ENCODE measurements at regions not wholly inside any gene's neighbourhood (a gene's known extent, or its start where the extent isn't known, plus 50 kb on each side); places are given as distances from the start of the nearest gene placed in this dataset.
"Not testable (repeated sequence)": the region's sequence is repeated elsewhere in the genome, so short reads cannot be mapped to it uniquely, and the experiment has no call there.

- TF ChIP-seq, protein P1, sequence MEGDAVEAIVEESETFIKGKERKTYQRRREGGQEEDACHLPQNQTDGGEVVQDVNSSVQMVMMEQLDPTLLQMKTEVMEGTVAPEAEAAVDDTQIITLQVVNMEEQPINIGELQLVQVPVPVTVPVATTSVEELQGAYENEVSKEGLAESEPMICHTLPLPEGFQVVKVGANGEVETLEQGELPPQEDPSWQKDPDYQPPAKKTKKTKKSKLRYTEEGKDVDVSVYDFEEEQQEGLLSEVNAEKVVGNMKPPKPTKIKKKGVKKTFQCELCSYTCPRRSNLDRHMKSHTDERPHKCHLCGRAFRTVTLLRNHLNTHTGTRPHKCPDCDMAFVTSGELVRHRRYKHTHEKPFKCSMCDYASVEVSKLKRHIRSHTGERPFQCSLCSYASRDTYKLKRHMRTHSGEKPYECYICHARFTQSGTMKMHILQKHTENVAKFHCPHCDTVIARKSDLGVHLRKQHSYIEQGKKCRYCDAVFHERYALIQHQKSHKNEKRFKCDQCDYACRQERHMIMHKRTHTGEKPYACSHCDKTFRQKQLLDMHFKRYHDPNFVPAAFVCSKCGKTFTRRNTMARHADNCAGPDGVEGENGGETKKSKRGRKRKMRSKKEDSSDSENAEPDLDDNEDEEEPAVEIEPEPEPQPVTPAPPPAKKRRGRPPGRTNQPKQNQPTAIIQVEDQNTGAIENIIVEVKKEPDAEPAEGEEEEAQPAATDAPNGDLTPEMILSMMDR (IDR thresholded peaks at IDR 0.05), result not testable (repeated sequence)
- not testable (repeated sequence) for TF ChIP-seq POLR2A (IDR thresholded peaks at IDR 0.05)
Measured at GRCh38 chr2:111390605-111391004, 269.9 kb downstream of the BCL2L11 start.

Data from stomach (tissue), 4 donors.